HuH-7 (cell line): ENCODE measurements at regions not wholly inside any gene's neighbourhood (a gene's known extent, or its start where the extent isn't known, plus 50 kb on each side); places are given as distances from the start of the nearest gene placed in this dataset.
A peak's percentile ranks its signal among the peaks of the same experiment; 100 is the strongest.
"Not testable (repeated sequence)": the region's sequence is repeated elsewhere in the genome, so short reads cannot be mapped to it uniquely, and the experiment has no call there.

Experiments
- DNase-seq: peaks from one replicate; pipeline ENCODE4 v3.0.0; 2011; ENCODE audit warnings: low spot score

DNA sequence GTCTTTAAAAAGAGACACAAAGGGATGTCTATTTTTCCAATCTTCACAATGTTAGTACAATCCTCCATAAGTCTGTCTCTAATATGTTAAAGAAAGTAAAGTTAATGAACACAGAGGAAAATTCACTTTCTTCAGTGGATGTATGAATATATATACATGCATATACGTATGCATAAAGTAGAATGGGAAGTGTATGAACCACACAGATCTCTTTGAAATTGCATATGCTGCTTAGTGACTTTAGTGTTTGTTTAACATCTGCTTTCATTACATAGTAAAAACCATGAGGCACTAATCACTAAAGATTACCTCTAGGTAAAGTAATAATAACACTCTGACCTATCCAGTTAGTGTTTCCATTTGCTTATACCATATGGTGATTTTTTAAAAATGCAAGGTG is 451.2 kb downstream of the SEMA3D start:
- no peak for DNase-seq

DNA sequence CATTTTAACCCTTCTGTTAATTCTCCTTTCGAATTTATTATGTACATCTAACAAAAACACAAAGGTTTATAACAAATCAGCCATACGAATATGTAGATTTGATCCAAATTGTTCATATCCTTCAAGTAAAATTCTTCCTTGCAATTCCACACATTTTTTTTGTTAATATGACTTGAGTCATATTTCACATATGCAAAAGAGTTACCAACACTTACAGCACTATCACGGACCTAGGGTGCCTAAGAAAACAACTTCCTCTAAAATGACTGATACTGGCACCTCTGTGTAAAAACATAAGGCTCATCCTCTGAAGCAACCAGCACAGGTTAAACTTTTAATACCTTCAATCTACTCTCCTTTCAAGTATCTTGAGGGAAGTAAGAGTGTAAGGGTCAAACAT is 451.8 kb downstream of the SEMA3D start:
- DNase-seq = no peak

DNA sequence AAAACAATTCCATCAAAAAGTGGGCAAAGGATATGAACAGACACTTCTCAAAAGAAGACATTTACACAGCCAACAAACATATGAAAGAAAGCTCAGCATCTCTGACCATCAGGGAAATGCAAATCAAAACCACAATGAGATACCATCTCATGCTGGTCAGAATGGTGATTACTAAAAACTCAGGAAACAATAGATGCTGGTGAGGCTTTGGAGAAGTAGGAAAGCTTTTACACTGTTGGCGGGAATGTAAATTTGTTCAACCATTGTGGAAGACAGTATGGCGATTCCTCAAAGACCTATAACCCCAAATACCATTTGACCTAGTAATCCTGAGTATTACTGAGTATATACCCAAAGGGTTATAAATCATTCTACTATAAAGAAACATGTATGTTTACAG is 452.9 kb downstream of the SEMA3D start:
- DNase-seq = not testable (repeated sequence)

DNA sequence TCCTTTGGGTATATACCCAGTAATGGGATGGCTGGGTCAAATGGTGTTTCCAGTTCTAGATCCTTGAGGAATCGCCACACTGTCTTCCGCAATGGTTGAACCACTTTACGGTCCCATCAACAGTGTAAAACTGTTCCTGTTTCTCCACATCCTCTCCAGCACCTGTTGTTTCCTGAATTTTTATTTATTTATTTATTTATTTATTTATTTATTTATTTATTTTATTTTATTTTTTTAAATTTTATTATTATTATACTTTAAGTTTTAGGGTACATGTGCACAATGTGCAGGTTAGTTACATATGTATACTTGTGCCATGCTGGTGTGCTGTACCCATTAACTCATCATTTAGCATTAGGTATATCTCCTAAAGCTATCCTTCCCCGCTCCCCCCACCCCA is 456.0 kb downstream of the SEMA3D start:
- not testable (repeated sequence) for DNase-seq

DNA sequence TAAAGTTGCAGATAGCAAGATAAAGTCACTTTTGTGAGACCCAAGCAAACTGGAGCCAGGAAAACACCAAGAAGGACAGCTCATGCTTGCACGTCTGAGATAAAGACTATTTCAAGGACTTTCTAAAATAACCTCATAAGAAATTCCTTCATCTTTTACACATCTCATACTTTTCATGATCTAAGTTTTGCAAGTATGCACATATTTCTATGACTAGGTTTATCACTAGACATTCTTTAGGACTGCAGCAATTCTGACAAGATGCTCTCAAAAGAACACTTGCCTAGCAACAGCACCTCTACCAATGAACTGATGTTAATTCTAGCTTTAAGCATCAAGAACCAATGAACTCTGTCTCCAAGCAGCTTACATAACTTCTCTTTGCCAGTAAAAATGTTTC is 457.6 kb downstream of the SEMA3D start:
- DNase-seq = no peak

DNA sequence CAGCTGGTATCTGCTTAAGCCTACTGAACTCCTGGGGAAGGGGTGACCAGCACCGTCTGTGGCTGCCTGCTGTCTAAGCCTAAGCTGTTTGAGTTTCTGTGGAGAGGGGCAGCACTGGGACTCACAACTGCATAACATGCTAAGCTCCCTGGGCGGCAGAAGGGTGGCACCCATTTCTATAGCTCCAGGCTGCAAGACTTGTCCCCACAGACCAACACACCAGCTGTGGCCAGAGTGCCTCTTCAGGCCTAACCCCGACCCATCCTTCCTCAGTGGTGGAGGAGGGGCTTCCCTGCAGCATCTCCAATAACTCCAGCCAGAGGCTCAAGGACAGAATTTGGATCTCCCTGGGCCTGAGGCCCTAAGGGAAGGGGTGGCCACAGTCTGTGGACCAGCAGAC is 464.1 kb downstream of the SEMA3D start:
- DNase-seq = no peak

DNA sequence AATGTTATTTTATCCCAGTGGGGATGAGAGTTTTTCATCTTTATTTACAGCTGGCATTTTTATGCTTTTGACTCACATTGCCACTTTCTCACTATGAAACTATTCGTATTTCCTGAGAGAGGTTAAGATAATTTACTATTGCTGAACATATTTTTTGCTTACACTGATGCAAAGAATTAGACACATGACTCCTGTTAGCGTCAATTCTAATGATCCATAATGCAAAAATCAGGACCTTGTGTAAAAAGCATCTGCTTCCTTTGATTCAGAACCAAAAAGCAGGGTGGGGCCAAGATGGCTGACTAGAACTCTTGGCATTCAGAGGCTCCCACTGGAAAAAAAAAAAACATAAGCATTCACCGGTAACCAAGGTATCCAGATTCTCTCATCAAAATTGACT is 464.8 kb downstream of the SEMA3D start:
- no peak for DNase-seq

DNA sequence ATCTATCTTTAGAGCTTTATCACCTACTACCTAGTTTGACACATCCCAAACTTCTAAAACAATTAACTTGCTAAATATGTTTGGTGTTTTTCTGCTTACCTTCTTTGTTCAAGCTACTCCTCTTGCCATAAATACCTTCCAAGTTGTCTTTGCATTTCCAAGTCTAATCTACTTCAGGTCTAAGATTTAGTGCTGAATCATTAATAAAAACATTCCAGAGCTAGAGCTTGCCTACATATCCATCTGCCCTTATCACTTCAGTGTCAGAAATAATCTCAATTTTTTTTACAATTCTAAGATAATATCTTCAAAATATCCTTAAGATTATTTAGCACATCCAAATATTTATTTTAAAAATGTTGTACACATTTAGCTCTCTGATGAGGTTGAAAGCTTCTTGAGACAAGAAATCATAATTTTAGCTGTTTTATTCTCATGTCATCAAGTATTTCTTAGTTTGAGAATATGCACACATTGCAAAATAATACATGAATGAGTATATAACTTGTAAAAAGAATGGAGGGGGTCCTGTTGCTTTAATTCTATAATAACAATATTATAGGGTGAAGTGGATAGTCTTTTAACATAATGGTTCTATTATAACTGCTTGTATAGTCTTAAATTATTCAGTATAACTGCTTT is 466.3 kb downstream of the SEMA3D start:
- DNase-seq = no peak

DNA sequence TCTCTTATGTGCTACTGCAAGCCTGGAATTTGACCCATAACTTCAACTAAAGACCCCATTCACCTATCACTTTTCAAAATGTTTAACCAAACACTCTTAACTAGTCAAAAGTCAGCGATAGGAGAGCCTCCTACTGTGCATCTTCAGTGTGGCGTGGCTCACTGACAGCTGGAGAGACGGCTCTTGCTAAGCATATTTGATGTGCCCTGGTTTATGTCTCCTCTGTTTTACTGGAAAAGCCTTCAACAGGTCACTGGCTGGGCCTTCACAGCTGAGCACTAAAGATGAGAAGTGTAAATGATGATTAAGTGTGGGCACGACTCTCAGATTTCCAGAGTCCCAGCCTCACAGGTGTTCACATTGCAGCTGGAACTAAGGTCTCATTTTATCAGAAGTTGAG is 472.1 kb downstream of the SEMA3D start:
- DNase-seq = no peak

DNA sequence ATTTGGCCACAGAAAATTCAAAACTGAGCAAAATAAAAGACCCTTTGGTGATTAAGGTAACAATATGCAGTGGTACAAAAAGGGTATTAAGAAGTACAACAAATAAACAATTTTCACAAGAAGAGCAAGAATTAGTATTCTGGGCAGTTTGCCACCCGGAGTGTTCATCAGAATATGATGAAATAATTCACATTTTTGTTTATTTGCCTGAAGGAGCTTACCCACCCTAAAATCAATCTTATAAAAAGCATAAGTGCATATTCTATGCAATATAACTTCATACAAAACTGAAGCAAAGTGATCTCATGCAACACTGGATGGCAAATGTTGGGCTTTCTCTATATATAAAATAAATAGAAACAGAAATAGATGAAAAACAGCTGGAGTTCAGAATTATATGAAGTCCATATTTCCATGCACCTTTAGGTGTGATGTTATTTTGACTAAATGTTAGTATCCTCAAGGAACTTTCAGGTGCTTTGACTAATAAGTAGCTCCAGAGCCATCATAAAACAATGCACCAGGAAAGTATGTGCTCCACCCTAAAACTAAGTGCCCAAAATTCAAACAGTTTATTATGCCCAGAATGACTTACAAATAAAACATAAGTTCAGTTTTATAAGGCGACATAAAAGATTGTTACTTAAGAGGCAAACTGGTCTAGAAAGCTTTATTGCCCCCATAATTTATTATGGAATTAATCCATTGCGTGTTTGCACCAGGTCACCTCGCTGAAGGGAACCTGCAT is 474.3 kb downstream of the SEMA3D start:
- DNase-seq = no peak

DNA sequence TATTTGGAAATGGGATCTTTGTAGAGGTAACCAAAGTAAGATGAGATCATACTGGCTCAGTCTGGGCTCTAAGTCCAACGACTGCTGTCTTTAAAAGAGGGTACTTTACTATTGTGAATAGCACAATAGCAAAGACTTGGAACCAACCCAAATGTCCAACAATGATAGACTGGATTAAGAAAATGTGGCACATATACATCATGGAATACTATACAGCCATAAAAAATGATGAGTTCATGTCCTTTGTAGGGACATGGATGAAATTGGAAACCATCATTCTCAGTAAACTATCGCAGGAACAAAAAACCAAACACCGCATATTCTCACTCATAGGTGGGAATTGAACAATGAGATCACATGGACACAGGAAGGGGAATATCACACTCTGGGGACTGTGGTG is 476.3 kb downstream of the SEMA3D start:
- not testable (repeated sequence) for DNase-seq

DNA sequence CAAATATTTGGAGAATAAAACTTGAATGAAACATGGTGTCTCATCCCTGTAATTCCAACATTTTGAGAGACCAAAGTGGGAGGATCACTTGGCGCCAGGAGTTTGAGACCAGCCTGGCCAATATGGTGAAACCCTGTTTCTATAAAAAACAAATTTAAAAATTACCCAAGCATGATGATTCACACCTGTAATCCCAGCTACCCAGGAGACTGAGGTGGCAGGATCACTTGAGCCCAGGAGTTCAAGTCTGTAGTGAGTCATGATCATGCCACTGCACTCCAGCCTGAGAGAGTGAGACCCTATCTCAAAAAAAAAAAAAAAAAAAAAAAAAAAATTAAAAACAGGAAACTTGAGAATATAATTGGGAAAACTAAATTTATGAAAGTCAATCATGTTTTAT is 481.1 kb downstream of the SEMA3D start:
- DNase-seq = no peak

DNA sequence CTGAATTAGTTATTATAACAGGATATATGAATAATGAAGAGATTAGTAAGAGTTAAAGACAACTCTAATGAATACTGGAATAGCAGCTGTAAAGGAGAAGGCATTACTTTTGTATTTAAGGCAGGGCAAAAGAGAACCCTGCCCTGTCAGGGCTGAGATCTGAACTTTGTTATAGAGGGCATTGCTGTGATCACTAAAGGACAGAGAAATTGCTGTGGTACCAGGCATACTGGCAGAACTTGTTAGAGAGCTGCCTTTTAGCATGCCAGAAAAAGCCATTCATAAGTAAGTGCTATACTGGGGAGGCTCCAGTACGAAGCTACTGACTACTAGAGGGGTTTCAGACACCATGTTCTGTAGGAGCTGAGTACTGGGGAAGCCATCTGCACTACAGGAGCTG is 481.8 kb downstream of the SEMA3D start:
- no peak for DNase-seq

DNA sequence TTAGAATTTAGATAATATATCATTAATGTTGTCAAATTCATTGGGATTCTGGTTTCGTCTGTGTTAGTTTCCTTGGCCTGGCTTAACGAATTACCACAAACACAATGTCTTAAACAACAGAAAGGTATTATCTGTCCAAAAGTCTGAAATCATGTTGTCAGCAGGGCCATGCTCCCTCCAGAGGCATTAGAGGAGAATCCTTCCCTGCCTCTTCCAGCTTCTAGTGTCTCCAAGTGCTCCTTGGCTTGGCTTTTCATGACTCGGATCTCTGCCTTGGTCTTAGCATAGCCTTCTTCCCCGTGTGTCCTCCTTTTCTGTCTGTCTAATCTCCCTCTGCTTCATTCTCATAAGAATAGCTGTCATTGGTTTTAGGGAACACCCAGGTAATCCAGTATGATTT is 482.5 kb downstream of the SEMA3D start:
- DNase-seq = no peak

DNA sequence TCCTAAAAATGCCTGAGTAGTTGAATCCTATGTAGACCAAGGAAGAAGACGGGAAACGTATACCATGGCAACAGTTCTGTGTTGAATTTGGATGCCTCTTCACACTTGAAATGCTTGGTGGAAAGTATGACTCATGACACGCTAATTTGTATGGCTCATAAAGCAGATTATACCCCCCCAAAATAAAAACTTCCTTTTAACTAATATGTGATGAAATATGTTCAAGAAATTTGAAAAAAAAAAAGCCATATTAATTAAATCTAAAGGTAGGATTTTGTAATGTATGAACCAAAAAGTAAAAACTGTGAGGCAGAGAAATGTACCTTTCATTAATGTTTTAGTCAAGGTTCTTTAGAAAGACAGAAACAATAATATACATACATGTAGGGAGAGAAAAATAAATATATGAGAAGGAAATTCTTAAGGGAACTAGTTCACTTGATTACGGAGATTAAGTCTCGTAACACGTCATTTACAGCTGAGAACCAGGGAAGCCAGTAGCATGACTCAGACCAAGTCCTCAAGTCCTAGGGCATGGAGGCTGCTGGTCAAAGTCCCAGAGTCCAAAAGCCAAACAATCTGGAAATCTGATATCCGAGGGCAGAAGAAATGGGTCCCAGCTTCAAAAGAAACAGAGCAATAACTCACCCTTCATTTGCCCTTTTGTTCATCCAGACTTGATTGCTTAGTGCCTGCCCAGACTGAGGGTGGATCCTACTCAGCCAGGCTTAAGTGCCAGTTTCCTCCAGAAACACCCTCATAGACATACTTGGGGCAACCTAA is 485.1 kb downstream of the SEMA3D start:
- DNase-seq = peak; percentile 3

DNA sequence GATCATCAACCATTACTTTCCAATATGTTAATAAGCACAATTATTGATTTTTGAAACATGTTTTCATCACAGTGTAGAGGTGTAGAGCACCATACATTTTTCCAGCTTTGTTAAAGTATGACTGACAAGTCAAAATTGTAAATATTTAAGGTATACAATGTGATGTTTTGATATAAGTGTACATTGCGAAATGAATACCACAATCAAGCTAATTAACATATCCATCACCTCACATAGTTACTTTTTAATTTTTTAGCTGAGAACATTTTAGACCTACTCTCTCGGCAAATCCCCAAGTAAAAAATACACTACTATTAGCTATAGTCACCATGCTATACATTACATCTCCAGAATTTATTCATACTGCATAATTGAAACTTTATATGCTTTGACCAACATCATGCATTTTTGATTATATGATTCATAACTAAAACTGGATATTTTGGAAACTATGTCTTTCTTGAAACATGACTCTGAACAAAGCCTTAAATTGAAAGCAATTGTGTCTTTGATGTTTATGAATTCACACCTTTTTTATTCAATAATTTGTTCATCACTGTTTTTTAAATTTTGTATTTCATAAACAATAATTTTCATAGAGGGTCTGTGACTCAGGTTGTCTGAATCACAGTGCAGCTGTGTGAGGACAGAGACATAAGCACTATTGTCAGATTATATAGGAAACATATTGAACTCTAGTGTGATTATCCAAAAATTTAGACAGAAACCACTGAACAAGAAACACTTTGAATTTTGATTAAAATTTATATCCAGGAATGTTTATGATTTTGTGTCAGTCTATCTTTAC is 486.1 kb downstream of the SEMA3D start:
- no peak for DNase-seq

DNA sequence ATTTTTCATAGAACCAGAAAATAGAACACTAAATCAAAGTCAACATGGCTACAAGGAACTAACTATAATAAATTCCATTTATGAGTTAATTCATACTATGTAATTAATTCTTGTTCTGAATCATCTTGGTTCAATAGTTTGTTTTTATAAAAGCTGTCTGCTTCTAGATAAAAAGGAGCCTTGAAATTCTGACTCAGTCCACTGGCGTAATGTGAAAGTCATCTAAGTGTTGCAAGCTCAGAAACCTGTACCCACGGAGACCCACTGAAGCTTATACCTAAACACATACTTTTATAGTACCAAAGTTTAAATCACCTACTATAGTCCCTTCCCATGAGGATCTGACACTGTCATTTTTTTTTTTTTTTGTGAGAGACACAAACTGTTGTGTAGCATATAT is 489.4 kb downstream of the SEMA3D start:
- no peak for DNase-seq

DNA sequence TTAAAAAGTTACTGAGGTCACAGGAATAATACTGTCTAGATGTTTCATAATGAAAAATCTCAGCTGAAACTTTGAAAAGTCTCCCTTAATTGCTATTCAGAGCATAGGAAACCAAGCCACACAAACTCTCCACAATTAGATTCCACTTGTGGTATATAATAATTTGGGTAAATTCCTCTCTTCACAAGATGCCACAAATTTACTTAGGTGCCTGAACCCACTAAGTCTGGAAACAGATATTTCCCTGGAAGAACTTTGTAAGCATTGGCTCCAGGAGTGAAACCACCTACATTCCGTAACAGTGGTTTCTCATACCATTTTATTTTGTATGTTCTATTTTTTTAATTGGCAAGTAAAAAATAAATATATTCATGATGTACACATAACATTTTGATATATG is 493.4 kb downstream of the SEMA3D start:
- no peak for DNase-seq

DNA sequence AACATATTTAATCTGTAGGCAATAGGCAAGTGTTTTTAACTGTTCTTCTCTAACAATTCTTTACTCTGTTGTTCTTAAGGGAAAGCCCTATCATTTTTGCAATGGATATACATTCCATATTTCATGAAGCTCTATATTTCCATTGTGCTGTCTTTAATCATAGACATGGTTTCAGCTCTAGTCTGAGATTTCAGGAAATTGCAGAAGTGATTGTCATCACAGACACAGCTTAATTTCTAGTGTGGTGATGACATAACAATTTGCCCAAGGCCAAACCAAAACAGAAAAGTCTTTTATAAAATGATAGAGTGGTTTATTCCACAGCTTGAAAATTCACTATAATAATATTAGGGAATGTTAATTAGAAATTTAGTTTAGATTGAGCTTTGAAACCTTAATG is 494.1 kb upstream of the SEMA3A start:
- no peak for DNase-seq

DNA sequence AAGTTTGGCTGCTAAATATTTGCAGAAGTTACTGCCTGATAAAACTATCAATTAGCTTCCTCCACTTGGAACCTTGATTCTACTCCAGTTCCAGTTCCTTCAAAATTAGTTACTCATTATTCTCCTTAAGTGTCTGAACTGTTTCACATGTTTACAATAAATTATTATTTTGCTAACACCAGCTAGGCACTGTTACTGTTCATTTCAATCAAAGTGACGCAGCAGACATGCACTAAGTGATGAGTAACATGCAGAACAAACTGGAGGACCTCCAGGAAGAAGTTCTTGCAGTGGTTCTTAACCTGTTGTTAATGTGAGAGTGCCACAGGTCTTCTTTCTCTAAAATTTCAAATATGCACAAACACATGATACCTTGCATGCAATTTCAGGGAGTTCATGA is 491.8 kb upstream of the SEMA3A start:
- DNase-seq = no peak

DNA sequence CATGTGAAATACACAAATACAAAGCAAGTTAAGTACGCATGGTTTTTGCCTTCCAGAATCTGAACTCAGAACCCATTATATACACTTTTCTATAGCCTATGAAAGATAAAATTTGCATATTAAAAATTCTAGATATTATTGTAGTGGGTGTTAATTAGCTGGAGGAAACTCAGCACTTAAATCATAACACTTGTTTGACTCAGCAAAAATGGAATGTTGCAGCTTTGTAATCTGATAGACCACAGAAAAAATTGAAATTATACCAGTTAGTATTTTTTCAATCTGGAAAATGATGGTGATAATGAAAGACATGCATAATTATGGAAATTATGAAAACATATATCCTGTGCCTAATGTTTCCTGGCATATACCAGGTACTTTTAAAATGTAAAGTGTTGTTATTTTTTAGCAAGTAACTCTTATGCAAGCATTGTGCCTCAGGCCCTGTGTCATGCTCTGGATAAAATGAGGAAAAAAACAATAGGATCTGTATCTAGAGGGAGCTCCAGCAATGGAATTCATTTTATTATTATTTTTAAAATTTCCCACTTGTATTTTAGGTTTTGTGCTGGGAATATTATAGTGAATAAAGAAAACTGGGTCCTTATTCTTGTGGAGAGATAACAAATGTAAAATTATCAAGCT is 490.4 kb upstream of the SEMA3A start:
- DNase-seq = no peak

DNA sequence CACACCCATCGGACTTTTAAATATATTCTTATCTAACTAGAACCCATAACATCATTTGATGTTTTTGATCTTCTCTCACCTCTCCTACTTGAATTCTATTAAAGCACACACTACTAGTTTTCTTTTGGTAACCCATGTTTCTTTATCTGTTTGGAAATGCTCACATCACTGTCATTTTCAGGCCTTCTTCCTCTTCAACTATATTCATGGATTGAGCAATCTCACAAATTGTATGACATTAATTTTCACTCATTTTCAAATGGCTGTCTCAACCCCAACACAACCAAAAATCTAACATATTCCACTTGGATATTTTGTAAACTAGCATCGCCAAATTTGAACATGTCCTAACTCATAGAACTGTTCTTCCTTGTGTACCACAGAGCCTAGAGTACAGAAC is 488.0 kb upstream of the SEMA3A start:
- DNase-seq = no peak
